ENCODE measurements at regions not wholly inside any gene's neighbourhood (a gene's known extent, or its start where the extent isn't known, plus 50 kb on each side); places are given as distances from the start of the nearest gene placed in this dataset.
"Not testable (repeated sequence)": the region's sequence is repeated elsewhere in the genome, so short reads cannot be mapped to it uniquely, and the experiment has no call there.

GRCh38 chr2:193907561-193907960, 1712.8 kb upstream of the TMEFF2 start:
- DNase-seq (ENCODE audit: low read depth), result no peak

DNA sequence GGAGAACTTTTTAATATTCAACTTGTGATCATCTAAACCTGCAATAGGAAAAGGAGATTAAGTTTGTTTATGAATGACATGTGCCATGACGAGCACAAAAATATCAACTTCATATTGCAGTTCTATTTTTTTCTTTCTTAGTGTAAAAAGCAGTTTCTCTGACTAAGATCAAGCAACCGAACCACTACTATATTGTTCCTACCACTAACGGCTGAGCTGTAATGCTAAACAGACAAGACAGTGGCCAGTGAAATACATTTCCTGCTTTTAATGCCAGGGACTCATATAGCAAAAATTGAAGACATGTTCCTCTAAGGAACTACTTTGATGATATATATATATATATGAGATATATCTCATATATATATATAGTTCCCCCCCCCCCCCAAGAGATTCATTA, 1705.6 kb upstream of the TMEFF2 start:
- no peak for DNase-seq (ENCODE audit: low read depth)

DNA sequence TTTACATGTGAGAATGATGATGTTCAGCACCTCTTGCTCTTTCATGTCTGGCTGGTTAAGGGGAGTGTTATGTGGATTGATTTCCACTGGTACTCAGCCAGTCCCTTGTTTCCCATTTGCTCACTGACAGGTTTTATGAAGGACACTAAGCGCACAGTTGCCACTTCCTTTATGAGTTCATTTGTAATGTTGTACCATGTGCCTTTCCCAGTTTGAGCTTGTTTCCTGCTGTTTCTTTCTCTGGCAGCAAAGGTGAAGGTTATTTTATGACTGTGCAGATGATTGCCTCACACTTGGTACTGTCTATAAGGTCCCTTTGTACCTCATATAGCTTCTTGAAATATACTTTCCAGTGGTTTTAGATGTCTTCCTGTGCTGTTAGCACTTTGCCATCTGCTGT, 1700.5 kb upstream of the TMEFF2 start:
- peak; percentile 51 for DNase-seq (ENCODE audit: low read depth)

DNA sequence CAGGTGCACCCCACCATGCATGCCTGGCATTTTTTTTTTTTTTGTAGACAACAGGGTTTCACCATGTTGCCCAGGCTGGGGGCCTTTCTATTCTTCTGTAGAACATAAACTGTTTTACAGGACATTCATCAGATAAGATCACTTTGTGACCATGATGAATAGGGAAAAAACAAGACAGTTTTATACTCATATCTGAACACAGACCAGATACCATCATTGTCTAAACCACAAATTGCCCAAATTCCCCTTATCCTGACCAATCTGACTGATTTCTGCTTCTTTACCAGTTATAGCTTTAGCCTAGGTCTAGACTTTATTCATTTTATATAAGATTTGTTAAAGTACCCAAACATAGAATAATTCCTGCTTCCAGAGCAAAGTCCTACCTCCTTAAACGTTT, 1699.3 kb upstream of the TMEFF2 start:
- DNase-seq (ENCODE audit: low read depth), result no peak

DNA sequence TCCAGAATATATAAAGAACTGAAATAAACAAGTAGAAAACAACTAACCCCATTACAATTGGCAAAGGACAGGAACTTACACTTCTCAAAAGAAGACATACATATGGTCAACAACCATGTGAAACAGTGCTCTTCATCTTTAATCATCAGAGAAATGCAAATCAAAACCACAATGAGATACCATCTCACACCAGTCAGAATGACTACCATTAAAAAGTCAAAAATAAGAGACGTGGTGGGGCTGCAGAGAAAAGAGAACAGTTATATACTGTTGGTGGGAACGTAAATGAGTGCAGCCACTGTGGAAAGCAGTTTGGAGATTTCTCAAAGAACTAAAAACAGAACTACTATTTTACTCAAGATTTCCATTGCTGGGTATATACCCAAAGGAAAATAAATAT, 1696.3 kb upstream of the TMEFF2 start:
- DNase-seq (ENCODE audit: low read depth), result no peak

DNA sequence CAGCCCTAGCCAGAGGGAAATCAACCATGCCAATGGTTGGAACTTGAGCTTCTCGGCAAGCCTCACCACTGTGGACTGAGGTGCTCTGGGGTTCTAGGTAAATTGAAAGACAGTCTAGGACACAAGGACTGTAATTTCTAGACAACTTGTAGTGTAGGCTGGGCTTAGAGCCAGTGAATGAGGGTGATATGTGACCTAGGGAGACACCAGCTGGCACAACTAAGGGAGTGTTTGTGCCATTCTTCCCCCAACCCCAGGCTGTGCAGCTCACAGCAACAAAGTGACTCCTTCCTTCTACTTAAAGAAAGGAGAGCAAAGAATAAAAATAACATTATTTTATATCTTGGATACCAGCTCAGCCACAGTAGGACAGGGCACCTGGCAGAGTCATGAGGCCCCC, 1690.7 kb upstream of the TMEFF2 start:
- no peak for DNase-seq (ENCODE audit: low read depth)

DNA sequence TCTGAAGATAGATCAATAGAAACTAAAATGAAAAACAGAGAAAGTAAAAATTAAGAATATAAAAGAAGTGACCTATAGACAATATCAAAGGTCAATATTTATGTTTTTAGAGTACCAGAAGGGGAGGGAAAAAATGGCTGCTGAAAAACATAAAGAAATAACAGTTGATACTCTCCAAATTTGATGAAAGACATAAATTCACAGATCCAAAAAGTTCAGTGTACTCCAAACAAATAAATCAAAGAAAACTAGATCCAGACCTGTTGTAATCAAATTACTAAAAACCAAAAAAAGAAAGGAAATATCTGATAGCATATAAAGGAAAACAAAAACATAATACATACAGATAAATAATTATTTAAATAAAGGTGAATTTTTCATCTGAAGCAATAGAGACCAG, 1689.1 kb upstream of the TMEFF2 start:
- DNase-seq (ENCODE audit: low read depth), result no peak

DNA sequence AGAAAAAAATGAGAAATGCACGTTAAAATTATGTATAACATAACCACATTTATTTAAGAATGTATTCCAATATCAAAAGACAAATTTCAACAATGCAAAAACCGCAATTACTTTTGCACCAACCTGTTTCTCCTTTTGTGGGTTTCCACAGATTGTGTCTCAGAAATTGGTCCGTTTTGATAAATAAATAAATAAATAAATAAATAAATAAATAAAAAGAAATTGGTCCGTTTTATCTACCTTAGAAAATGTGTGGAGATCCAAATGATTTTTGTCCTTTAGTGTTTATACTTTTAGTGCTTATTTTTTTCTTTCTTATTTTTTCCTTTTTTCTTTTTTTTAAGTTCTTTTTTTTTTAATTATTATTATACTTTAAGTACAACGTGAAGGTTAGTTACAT, 1682.2 kb upstream of the TMEFF2 start:
- no peak for DNase-seq (ENCODE audit: low read depth)

DNA sequence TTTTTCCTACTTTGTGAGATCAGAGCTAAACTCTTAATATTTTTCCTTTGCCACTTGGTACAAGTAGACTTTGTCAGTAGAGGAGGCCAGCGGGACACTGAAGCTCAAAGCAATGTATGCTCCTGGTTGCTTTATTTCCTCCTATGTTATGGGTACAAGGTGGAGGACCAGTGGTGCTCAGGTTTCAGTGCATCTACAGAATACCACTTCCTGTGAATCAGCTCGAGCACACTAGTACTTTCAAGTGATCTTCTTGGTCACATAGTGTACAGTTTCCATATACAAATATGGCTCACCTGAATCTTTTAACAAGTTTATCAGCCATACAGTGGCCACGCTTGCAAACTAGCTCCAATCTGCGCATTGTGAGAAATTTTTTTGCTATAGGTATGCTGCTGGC, 1674.8 kb upstream of the TMEFF2 start:
- peak; percentile 54 for DNase-seq (ENCODE audit: low read depth)

DNA sequence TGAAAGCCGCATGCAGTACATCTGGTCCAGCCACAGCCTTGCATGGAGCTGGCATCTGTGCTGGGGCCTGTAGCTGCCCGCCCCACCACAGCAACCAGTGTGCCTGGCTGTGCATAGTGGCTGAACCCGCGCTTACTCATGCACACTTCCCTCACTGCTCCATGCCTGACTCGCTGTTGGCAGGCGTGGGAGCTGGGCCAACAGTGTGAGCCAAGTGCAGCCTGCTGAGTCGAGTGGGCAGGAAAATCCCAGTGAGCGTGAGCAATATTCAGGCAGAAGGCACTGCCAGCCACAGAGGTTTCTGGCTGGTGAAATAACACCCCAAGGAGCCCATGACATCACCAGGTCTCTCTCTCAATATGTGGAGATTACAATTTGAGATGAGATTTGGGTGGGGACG, 1674.1 kb upstream of the TMEFF2 start:
- DNase-seq (ENCODE audit: low read depth), result peak; percentile 77

- DNase-seq (ENCODE audit: low read depth), result no peak
Measured at GRCh38 chr2:193868132-193868531, 1673.4 kb upstream of the TMEFF2 start.

GRCh38 chr2:193867454-193867853, 1672.7 kb upstream of the TMEFF2 start:
- DNase-seq (ENCODE audit: low read depth), result no peak

DNA sequence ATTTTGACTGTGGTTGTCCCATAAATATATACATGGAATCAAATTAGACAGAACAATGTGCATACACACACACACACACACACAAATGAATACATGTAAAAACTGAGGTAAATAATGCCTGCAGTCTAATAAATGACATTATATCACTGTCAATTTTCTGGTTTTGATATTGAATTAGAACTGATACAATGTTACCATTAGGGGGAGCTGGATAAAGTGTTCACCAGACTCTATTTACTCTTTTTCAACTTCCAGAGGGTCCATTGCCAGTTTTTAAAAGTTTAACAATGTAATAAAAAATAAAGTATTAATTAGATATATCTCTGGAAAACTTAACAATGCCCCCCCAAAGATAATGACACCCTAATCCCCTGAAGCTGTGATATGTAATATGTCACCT, 1666.8 kb upstream of the TMEFF2 start:
- DNase-seq (ENCODE audit: low read depth), result no peak

- no peak for DNase-seq (ENCODE audit: low read depth)
Measured at GRCh38 chr2:193847991-193848390, 1653.3 kb upstream of the TMEFF2 start.

DNA sequence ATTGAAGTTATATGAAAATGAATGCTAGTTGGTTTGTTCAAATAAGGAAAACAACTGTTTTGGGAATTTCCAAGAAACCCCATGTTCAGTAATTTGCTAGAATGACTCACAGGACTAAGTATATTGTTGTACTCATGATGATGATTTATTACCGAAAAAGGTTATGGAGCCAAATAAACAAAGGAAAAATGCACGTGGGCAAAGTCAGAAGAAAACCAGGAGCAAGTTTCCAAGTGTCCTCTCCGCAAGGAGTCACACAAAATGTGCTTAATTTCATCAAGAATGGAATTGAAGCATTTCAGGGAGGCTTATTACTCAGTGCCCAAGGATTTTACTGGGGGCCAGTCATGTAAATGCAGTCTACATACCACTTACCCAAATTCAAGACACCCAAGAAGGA, 1652.4 kb upstream of the TMEFF2 start:
- DNase-seq (ENCODE audit: low read depth), result no peak

GRCh38 chr2:193845604-193846003, 1650.9 kb upstream of the TMEFF2 start:
- DNase-seq (ENCODE audit: low read depth), result peak; percentile 2

GRCh38 chr2:193843675-193844074, 1648.9 kb upstream of the TMEFF2 start:
- peak; percentile 0 for DNase-seq (ENCODE audit: low read depth)

GRCh38 chr2:193841384-193842150, 1646.8 kb upstream of the TMEFF2 start:
- DNase-seq (ENCODE audit: low read depth), result peak; percentile 0

- DNase-seq (ENCODE audit: low read depth), result peak; percentile 29
Measured at GRCh38 chr2:193837111-193837738, 1642.5 kb upstream of the TMEFF2 start.

DNA sequence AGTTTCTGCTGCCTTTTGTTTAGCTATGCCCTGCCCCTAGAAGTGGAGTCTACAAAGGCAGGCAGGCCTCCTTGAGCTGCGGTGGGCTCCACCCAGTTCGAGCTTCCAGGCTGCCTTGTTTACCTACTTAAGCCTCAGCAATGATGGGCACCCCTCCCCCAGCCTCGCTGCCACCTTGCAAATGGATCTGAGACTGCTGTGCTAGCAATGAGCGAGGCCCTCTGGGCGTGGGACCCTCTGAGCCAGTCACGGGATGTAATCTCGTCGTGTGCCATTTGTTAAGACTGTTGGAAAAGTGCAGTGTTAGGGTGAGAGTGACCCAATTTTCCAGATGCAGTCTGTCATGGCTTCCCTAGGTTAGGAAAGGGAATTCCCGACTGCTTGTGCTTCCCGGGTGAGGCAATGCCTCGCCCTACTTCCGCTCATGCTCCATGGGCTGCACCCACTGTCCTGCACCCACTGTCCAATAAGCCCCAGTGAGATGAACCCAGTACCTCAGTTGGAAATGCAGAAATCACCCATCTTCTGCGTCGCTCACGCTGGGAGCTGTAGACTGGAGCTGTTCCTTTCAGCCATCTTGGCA, 1641.8 kb upstream of the TMEFF2 start:
- not testable (repeated sequence) for DNase-seq (ENCODE audit: low read depth)

- peak; percentile 80 for DNase-seq (ENCODE audit: low read depth)
Measured at GRCh38 chr2:193833895-193834294, 1639.2 kb upstream of the TMEFF2 start.

- peak; percentile 84 for DNase-seq (ENCODE audit: low read depth)
Measured at GRCh38 chr2:193824474-193824873, 1629.7 kb upstream of the TMEFF2 start.
